ENCODE measurements at regions not wholly inside any gene's neighbourhood (a gene's known extent, or its start where the extent isn't known, plus 50 kb on each side); places are given as distances from the start of the nearest gene placed in this dataset.
A peak's percentile ranks its signal among the peaks of the same experiment; 100 is the strongest.

DNA sequence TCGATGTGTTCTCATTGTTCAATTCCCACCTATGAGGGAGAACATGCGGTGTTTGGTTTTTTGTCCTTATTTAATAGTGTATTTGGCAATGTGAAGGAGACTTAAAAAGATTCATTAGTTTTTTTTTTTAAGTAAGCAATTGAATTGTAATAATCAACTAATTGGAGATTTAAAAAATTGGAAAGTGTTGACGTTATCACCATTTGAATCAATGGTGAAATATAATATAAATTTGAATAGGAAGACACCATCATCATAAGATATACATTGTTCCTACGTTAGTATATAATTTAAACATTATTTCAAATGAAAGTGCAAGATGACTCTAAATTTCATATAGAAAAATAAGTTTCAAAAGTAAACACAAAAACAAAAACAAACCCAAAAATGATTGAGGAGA lies 2858.1 kb upstream of the PCDH20 start:
- no peaks in the 10 kb centered on the region for H3K79me2 ChIP-seq
- H3K27me3 ChIP-seq, result no peaks in the 10 kb centered on the region
- H3K4me2 ChIP-seq, result no peak overlapping the region
- H2AFZ ChIP-seq, result no peak overlapping the region
- H3K9me2 ChIP-seq (replicated peaks; ENCODE audit: insufficient read depth), result no peaks in the 10 kb centered on the region
- H3K4me1 ChIP-seq (ENCODE audit: insufficient read depth), result no peaks in the 10 kb centered on the region
- H3K27ac ChIP-seq, result peak overlapping the region; percentile 27
- no peaks in the 10 kb centered on the region for H3K36me3 ChIP-seq (replicated peaks; ENCODE audit: insufficient read depth, low read depth)
- DNase-seq (ENCODE audit: low spot score), result no peak
- WGBS (ENCODE audit: low lambda C conversion rate, missing lambda C conversion rate), result 91% methylated on average over 4 of the region's 4 CpGs
- H3K4me3 ChIP-seq, result no peak overlapping the region
- H4K20me1 ChIP-seq (ENCODE audit: insufficient read depth, poor library complexity, severe bottlenecking), result no peaks in the 10 kb centered on the region
- TF ChIP-seq EZH2 (IDR thresholded peaks at IDR 0.05; ENCODE audit: borderline replicate concordance) (no peak), EZH2phosphoT487 (IDR thresholded peaks at IDR 0.05; ENCODE audit: low read depth, severe bottlenecking, unreplicated experiment) (no peak)
- TF ChIP-seq, protein P1, sequence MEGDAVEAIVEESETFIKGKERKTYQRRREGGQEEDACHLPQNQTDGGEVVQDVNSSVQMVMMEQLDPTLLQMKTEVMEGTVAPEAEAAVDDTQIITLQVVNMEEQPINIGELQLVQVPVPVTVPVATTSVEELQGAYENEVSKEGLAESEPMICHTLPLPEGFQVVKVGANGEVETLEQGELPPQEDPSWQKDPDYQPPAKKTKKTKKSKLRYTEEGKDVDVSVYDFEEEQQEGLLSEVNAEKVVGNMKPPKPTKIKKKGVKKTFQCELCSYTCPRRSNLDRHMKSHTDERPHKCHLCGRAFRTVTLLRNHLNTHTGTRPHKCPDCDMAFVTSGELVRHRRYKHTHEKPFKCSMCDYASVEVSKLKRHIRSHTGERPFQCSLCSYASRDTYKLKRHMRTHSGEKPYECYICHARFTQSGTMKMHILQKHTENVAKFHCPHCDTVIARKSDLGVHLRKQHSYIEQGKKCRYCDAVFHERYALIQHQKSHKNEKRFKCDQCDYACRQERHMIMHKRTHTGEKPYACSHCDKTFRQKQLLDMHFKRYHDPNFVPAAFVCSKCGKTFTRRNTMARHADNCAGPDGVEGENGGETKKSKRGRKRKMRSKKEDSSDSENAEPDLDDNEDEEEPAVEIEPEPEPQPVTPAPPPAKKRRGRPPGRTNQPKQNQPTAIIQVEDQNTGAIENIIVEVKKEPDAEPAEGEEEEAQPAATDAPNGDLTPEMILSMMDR (IDR thresholded peaks at IDR 0.05; ENCODE audit: poor library complexity), result no peak
- H3K9me3 ChIP-seq (ENCODE audit: low read depth), result no peaks in the 10 kb centered on the region

DNA sequence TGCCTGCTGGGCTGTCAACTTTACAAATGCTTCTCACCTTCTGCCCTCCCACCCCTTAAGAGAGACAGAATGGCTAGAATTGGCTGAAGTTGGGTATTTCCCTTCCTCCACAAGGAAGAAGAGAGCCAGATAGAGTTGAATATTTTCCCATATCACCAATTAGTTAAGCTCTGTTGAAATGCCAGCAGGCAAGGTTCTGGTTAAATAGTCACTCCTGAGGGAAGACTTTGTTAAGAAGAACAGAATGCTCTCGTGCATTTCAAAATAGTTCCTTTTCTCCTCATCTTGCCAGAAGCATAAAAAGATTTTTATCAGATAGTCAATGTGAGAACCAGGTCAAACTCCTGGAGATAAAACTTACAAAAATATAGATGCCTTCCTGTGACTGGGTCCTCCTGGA lies 2857.0 kb upstream of the PCDH20 start:
- Histone ChIP-seq H3K79me2 (no peaks in the 10 kb centered on the region), H3K27me3 (no peaks in the 10 kb centered on the region), H3K36me3 (replicated peaks; ENCODE audit: insufficient read depth, low read depth) (no peaks in the 10 kb centered on the region), H4K20me1 (ENCODE audit: insufficient read depth, poor library complexity, severe bottlenecking) (no peaks in the 10 kb centered on the region), H3K27ac (peak overlapping the region; percentile 15), H3K9me3 (ENCODE audit: low read depth) (no peaks in the 10 kb centered on the region), H3K4me2 (no peak overlapping the region), H3K4me3 (no peak overlapping the region), H3K4me1 (ENCODE audit: insufficient read depth) (no peaks in the 10 kb centered on the region), H2AFZ (no peak overlapping the region), H3K9me2 (replicated peaks; ENCODE audit: insufficient read depth) (no peaks in the 10 kb centered on the region)
- no peak for TF ChIP-seq EZH2phosphoT487 (IDR thresholded peaks at IDR 0.05; ENCODE audit: low read depth, severe bottlenecking, unreplicated experiment)
- no peak for TF ChIP-seq EZH2 (IDR thresholded peaks at IDR 0.05; ENCODE audit: borderline replicate concordance)
- TF ChIP-seq, protein P1 (IDR thresholded peaks at IDR 0.05; ENCODE audit: poor library complexity), result no peak
- no peak for DNase-seq (ENCODE audit: low spot score)
- 65% methylated on average over 1 of the region's 1 CpG for WGBS (ENCODE audit: low lambda C conversion rate, missing lambda C conversion rate)

DNA sequence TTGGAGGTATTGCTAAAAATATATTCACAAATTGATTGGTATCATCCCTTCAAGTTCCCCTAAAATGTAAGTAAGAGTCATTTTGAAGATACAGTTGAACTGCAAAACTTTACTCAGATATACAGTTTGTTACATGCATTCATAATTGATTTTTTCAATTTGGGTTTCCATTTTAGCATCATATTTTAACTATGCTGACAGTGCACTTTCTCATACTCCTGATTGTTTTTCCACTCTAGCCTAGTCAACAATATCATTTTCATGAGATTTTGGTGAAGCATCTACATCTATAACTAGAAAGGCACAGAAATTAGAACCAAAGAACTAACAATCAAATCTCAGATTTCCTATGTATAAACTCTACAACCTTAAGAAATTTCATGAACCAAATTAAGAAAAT lies 2850.4 kb upstream of the PCDH20 start:
- no peak for DNase-seq (ENCODE audit: low spot score)
- H3K4me2 ChIP-seq, result no peak overlapping the region
- H3K27me3 ChIP-seq, result no peaks in the 10 kb centered on the region
- H3K9me3 ChIP-seq (ENCODE audit: low read depth), result no peaks in the 10 kb centered on the region
- H3K4me1 ChIP-seq (ENCODE audit: insufficient read depth), result no peaks in the 10 kb centered on the region
- H3K36me3 ChIP-seq (replicated peaks; ENCODE audit: insufficient read depth, low read depth), result no peaks in the 10 kb centered on the region
- H3K27ac ChIP-seq, result no peak overlapping the region
- TF ChIP-seq EZH2phosphoT487 (IDR thresholded peaks at IDR 0.05; ENCODE audit: low read depth, severe bottlenecking, unreplicated experiment), result no peak
- TF ChIP-seq, protein P1 (IDR thresholded peaks at IDR 0.05; ENCODE audit: poor library complexity), result no peak
- TF ChIP-seq EZH2 (IDR thresholded peaks at IDR 0.05; ENCODE audit: borderline replicate concordance), result no peak
- H3K9me2 ChIP-seq (replicated peaks; ENCODE audit: insufficient read depth), result no peaks in the 10 kb centered on the region
- no peaks in the 10 kb centered on the region for H4K20me1 ChIP-seq (ENCODE audit: insufficient read depth, poor library complexity, severe bottlenecking)
- no peak overlapping the region for H3K4me3 ChIP-seq
- H2AFZ ChIP-seq, result no peak overlapping the region
- H3K79me2 ChIP-seq, result no peaks in the 10 kb centered on the region

DNA sequence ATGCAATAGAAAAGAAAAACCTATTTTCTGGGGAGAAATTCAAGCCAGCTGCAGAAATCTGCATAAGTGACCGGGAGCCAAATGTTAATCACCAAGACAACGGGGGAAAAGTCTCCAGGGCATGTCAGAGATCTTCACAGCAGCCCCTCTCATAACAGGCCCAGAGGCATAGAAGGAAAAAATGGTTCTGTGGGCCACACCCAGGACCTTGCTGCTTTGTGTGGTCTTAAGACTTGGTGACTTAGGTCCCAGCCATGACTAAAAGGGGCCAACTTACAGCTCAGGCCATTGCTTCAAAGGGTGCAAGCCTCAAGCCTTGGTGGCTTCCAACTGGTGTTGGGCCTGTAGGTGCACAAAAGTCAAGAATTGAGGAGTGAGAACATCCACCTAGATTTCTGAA lies 2847.6 kb upstream of the PCDH20 start:
- 87% methylated on average over 2 of the region's 2 CpGs for WGBS (ENCODE audit: low lambda C conversion rate, missing lambda C conversion rate)
- Histone ChIP-seq H3K9me2 (replicated peaks; ENCODE audit: insufficient read depth) (no peaks in the 10 kb centered on the region), H4K20me1 (ENCODE audit: insufficient read depth, poor library complexity, severe bottlenecking) (no peaks in the 10 kb centered on the region), H3K79me2 (no peaks in the 10 kb centered on the region), H3K4me1 (ENCODE audit: insufficient read depth) (no peaks in the 10 kb centered on the region), H3K27ac (no peak overlapping the region), H3K9me3 (ENCODE audit: low read depth) (no peaks in the 10 kb centered on the region), H2AFZ (no peak overlapping the region), H3K36me3 (replicated peaks; ENCODE audit: insufficient read depth, low read depth) (no peaks in the 10 kb centered on the region), H3K4me2 (no peak overlapping the region), H3K27me3 (no peaks in the 10 kb centered on the region), H3K4me3 (no peak overlapping the region)
- DNase-seq (ENCODE audit: low spot score), result no peak
- no peak for TF ChIP-seq EZH2 (IDR thresholded peaks at IDR 0.05; ENCODE audit: borderline replicate concordance)
- no peak for TF ChIP-seq EZH2phosphoT487 (IDR thresholded peaks at IDR 0.05; ENCODE audit: low read depth, severe bottlenecking, unreplicated experiment)
- TF ChIP-seq, protein P1 (IDR thresholded peaks at IDR 0.05; ENCODE audit: poor library complexity), result no peak

All from hepatocyte (in vitro differentiated cells).